Stimulated activated naive CD8-positive, alpha-beta T cell treated with anti-CD3 and anti-CD28 coated beads, Interleukin-15, Interleukin-2, amounts not matched to agents 100 ng/mL and 50 ng/mL, for 24 hours (primary cell): ENCODE measurements at regions not wholly inside any gene's neighbourhood (a gene's known extent, or its start where the extent isn't known, plus 50 kb on each side); places are given as distances from the start of the nearest gene placed in this dataset.

ENCODE experiments used
- H3K27ac Mint-ChIP-seq: one replicate; pipeline ENCODE4 v1.8.0; 2021; ENCODE audit warnings: mild to moderate bottlenecking, mixed read lengths
- H3K27me3 Mint-ChIP-seq: one replicate; pipeline ENCODE4 v1.8.0; 2021; ENCODE audit warnings: mixed read lengths
- H3K36me3 Mint-ChIP-seq: one replicate; pipeline ENCODE4 v1.8.0; 2021; ENCODE audit warnings: low read depth, mixed read lengths
- H3K4me1 Mint-ChIP-seq: one replicate; pipeline ENCODE4 v1.8.0; 2021; ENCODE audit warnings: low read depth, mixed read lengths
- H3K4me3 Mint-ChIP-seq: one replicate; pipeline ENCODE4 v1.8.0; 2021; ENCODE audit warnings: mild to moderate bottlenecking, mixed read lengths
- H3K9me3 Mint-ChIP-seq: one replicate; pipeline ENCODE4 v1.8.0; 2021; ENCODE audit warnings: mixed read lengths

- no peak overlapping the region for H3K27ac Mint-ChIP-seq
- H3K27me3 Mint-ChIP-seq: no peaks in the 10 kb centered on the region
- no peaks in the 10 kb centered on the region for H3K36me3 Mint-ChIP-seq
- no peaks in the 10 kb centered on the region for H3K4me1 Mint-ChIP-seq
- H3K4me3 Mint-ChIP-seq: no peak overlapping the region
- no peaks in the 10 kb centered on the region for H3K9me3 Mint-ChIP-seq
These were observed 221.0 kb downstream of the EFNB2 start for GRCh38 chr13:106314417-106314816.

GRCh38 chr13:106311004-106311403 lies 224.5 kb downstream of the EFNB2 start:
- H3K4me1 Mint-ChIP-seq: no peaks in the 10 kb centered on the region
- no peaks in the 10 kb centered on the region for H3K36me3 Mint-ChIP-seq
- no peak overlapping the region for H3K27ac Mint-ChIP-seq
- H3K4me3 Mint-ChIP-seq: no peak overlapping the region
- H3K9me3 Mint-ChIP-seq: peaks cover 7% of the 10 kb centered on the region
- no peaks in the 10 kb centered on the region for H3K27me3 Mint-ChIP-seq

GRCh38 chr13:106310291-106310865 lies 225.1 kb downstream of the EFNB2 start:
- H3K27ac Mint-ChIP-seq: no peak overlapping the region
- peaks cover 2% of the 10 kb centered on the region for H3K27me3 Mint-ChIP-seq

GRCh38 chr13:106306748-106307277 lies 228.6 kb downstream of the EFNB2 start:
- no peak overlapping the region for H3K27ac Mint-ChIP-seq
- H3K4me1 Mint-ChIP-seq: no peaks in the 10 kb centered on the region
- no peak overlapping the region for H3K4me3 Mint-ChIP-seq
- H3K27me3 Mint-ChIP-seq: peaks cover 3% of the 10 kb centered on the region
- peaks cover 8% of the 10 kb centered on the region for H3K9me3 Mint-ChIP-seq
- H3K36me3 Mint-ChIP-seq: no peaks in the 10 kb centered on the region

More at GRCh38 chr13:106310291-106310865, 225.1 kb downstream of the EFNB2 start:
- no peaks in the 10 kb centered on the region for H3K4me1 Mint-ChIP-seq
- H3K9me3 Mint-ChIP-seq: peaks cover 8% of the 10 kb centered on the region
- no peak overlapping the region for H3K4me3 Mint-ChIP-seq
- H3K36me3 Mint-ChIP-seq: no peaks in the 10 kb centered on the region

- H3K9me3 Mint-ChIP-seq: peaks cover 8% of the 10 kb centered on the region
- no peak overlapping the region for H3K27ac Mint-ChIP-seq
- H3K27me3 Mint-ChIP-seq: peaks cover 3% of the 10 kb centered on the region
- no peaks in the 10 kb centered on the region for H3K36me3 Mint-ChIP-seq
- H3K4me3 Mint-ChIP-seq: no peak overlapping the region
- no peaks in the 10 kb centered on the region for H3K4me1 Mint-ChIP-seq
These were observed 232.6 kb downstream of the EFNB2 start for GRCh38 chr13:106302843-106303242.

- Mint-ChIP-seq H3K4me1 (no peaks in the 10 kb centered on the region), H3K27me3 (peaks cover 3% of the 10 kb centered on the region), H3K9me3 (peaks cover 8% of the 10 kb centered on the region), H3K27ac (no peak overlapping the region), H3K36me3 (no peaks in the 10 kb centered on the region), H3K4me3 (no peak overlapping the region)
These were observed 233.5 kb downstream of the EFNB2 start for GRCh38 chr13:106302011-106302410.

GRCh38 chr13:106299621-106300020 lies 235.8 kb downstream of the EFNB2 start:
- no peak overlapping the region for H3K27ac Mint-ChIP-seq
- peaks cover 3% of the 10 kb centered on the region for H3K27me3 Mint-ChIP-seq

GRCh38 chr13:106297283-106297682 lies 238.2 kb downstream of the EFNB2 start:
- H3K4me3 Mint-ChIP-seq: no peak overlapping the region
- no peaks in the 10 kb centered on the region for H3K9me3 Mint-ChIP-seq
- H3K27me3 Mint-ChIP-seq: peaks cover 3% of the 10 kb centered on the region

More at GRCh38 chr13:106299621-106300020, 235.8 kb downstream of the EFNB2 start:
- H3K9me3 Mint-ChIP-seq: no peaks in the 10 kb centered on the region
- no peaks in the 10 kb centered on the region for H3K4me1 Mint-ChIP-seq
- no peak overlapping the region for H3K4me3 Mint-ChIP-seq
- H3K36me3 Mint-ChIP-seq: no peaks in the 10 kb centered on the region

GRCh38 chr13:106296723-106297122 lies 238.7 kb downstream of the EFNB2 start:
- Mint-ChIP-seq H3K9me3 (no peaks in the 10 kb centered on the region), H3K4me1 (no peaks in the 10 kb centered on the region), H3K27ac (no peak overlapping the region), H3K4me3 (no peak overlapping the region), H3K36me3 (no peaks in the 10 kb centered on the region), H3K27me3 (peaks cover 3% of the 10 kb centered on the region)

More at GRCh38 chr13:106297283-106297682, 238.2 kb downstream of the EFNB2 start:
- Mint-ChIP-seq H3K27ac (no peak overlapping the region), H3K36me3 (no peaks in the 10 kb centered on the region), H3K4me1 (no peaks in the 10 kb centered on the region)

- no peaks in the 10 kb centered on the region for H3K36me3 Mint-ChIP-seq
- H3K27me3 Mint-ChIP-seq: peaks cover 3% of the 10 kb centered on the region
- no peak overlapping the region for H3K4me3 Mint-ChIP-seq
- no peaks in the 10 kb centered on the region for H3K9me3 Mint-ChIP-seq
- H3K27ac Mint-ChIP-seq: no peak overlapping the region
- no peaks in the 10 kb centered on the region for H3K4me1 Mint-ChIP-seq
These were observed 239.5 kb downstream of the EFNB2 start for GRCh38 chr13:106295971-106296370.

- Mint-ChIP-seq H3K4me3 (no peak overlapping the region), H3K36me3 (no peaks in the 10 kb centered on the region), H3K4me1 (no peaks in the 10 kb centered on the region), H3K9me3 (peaks cover 4% of the 10 kb centered on the region), H3K27me3 (peaks cover 3% of the 10 kb centered on the region), H3K27ac (no peak overlapping the region)
These were observed 244.5 kb downstream of the EFNB2 start for GRCh38 chr13:106291006-106291405.

- Mint-ChIP-seq H3K27me3 (no peaks in the 10 kb centered on the region), H3K4me1 (no peaks in the 10 kb centered on the region)
These were observed 248.1 kb downstream of the EFNB2 start for GRCh38 chr13:106287351-106287750.

GRCh38 chr13:106286811-106287210 lies 248.7 kb downstream of the EFNB2 start:
- peaks cover 4% of the 10 kb centered on the region for H3K9me3 Mint-ChIP-seq
- no peaks in the 10 kb centered on the region for H3K4me1 Mint-ChIP-seq
- no peaks in the 10 kb centered on the region for H3K36me3 Mint-ChIP-seq

More at GRCh38 chr13:106287351-106287750, 248.1 kb downstream of the EFNB2 start:
- Mint-ChIP-seq H3K9me3 (peaks cover 4% of the 10 kb centered on the region), H3K36me3 (no peaks in the 10 kb centered on the region), H3K4me3 (no peak overlapping the region), H3K27ac (no peak overlapping the region)

GRCh38 chr13:106284358-106284757 lies 251.1 kb downstream of the EFNB2 start:
- H3K4me1 Mint-ChIP-seq: no peaks in the 10 kb centered on the region
- H3K36me3 Mint-ChIP-seq: no peaks in the 10 kb centered on the region
- no peak overlapping the region for H3K27ac Mint-ChIP-seq
- H3K9me3 Mint-ChIP-seq: peaks cover 7% of the 10 kb centered on the region
- H3K27me3 Mint-ChIP-seq: peaks cover 4% of the 10 kb centered on the region
- no peak overlapping the region for H3K4me3 Mint-ChIP-seq

More at GRCh38 chr13:106286811-106287210, 248.7 kb downstream of the EFNB2 start:
- no peak overlapping the region for H3K27ac Mint-ChIP-seq
- no peak overlapping the region for H3K4me3 Mint-ChIP-seq
- no peaks in the 10 kb centered on the region for H3K27me3 Mint-ChIP-seq

GRCh38 chr13:106281426-106281825 lies 254.0 kb downstream of the EFNB2 start:
- Mint-ChIP-seq H3K36me3 (no peaks in the 10 kb centered on the region), H3K4me1 (no peaks in the 10 kb centered on the region), H3K4me3 (no peak overlapping the region), H3K9me3 (peaks cover 3% of the 10 kb centered on the region), H3K27me3 (peaks cover 4% of the 10 kb centered on the region), H3K27ac (no peak overlapping the region)
